HG02642 (cell line): ENCODE measurements at regions not wholly inside any gene's neighbourhood (a gene's known extent, or its start where the extent isn't known, plus 50 kb on each side); places are given as distances from the start of the nearest gene placed in this dataset.
"Not testable (repeated sequence)": the region's sequence is repeated elsewhere in the genome, so short reads cannot be mapped to it uniquely, and the experiment has no call there.

ENCODE experiments used
- ATAC-seq: cut with Tn5 transposase; IDR thresholded peaks from one replicate; pipeline ENCODE4 v1.9.1; 2021; ENCODE audit warnings: mild to moderate bottlenecking; ENCODE audit not compliant: unreplicated experiment, poor library complexity

DNA sequence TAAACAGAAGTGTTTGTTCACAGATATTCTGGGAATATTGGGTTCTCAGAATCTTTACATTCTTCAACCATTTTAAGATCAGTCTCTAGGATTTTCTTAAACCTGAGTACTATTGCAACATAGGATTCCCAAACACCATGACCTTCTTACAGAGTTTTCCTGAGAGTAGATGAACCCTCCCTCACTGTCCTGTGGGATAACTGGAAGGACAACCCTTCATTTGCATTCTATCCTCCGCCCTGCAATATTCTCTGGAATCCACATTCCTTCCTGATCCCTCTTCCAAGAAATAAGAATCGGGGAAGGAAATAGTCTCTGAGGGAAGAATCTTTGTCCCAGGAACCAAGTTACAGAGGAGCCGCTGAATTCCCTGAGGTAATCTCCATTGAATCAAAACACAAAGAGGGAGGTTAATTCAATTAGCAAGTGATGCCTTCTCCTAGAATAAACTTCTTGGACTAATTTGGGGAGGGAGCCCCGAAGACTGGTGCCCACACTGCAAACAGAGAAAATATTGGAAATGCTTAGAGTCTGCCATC, 99.8 kb upstream of the MBIP start:
- ATAC-seq: no peak

DNA sequence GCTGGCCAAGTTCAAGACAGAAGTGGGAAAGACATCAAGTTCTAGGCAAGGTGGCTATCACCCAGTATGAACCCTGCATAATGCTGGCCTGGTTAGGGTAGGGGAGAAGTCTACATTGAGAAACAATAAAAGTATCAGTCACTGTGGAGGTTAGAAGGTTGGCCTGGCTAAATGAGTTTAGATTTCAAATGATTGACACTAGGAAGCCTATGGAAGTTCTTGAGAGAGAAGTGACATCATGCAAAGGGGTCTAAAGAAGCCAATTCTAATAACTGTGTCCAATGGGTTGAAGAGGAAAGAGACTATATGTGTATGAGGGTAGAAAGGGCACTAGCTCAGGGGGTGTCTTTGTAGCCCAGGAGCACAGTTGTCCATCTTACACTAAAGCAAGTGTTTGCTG, 98.5 kb upstream of the MBIP start:
- no peak for ATAC-seq

DNA sequence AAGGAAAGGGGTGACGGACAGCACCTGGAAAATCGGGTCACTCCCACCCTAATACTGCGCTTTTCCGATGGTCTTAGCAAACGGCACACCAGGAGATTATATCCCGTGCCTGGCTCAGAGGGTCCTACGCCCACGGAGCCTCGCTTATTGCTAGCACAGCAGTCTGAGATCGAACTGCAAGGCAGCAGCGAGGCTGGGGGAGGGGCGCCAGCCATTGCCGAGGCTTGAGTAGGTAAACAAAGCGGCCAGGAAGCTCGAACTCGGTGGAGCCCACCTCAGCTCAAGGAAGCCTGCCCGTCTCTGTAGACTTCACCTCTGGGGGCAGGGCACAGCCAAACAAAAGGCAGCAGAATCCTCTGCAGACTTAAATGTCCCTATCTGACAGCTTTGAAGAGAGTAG, 91.5 kb upstream of the MBIP start:
- not testable (repeated sequence) for ATAC-seq

DNA sequence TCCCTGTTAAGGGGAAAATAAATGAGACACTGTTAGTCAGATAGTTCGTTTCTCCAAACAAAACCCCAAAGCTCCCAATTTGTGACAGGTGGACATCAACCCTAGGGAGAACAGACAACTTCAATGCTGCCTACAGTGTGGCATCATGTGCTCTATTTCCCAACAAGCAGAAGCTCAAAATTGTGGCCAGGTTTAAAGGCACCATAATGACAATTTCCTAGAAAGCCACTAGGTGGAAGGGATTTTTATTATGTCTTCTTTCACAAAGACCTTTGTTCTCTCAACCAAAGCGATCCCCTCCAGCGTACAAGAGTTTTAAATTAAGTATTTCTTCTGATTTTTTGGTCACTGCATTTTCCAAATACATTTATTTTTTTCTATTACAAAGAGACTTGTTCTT, 88.0 kb upstream of the MBIP start:
- no peak for ATAC-seq

DNA sequence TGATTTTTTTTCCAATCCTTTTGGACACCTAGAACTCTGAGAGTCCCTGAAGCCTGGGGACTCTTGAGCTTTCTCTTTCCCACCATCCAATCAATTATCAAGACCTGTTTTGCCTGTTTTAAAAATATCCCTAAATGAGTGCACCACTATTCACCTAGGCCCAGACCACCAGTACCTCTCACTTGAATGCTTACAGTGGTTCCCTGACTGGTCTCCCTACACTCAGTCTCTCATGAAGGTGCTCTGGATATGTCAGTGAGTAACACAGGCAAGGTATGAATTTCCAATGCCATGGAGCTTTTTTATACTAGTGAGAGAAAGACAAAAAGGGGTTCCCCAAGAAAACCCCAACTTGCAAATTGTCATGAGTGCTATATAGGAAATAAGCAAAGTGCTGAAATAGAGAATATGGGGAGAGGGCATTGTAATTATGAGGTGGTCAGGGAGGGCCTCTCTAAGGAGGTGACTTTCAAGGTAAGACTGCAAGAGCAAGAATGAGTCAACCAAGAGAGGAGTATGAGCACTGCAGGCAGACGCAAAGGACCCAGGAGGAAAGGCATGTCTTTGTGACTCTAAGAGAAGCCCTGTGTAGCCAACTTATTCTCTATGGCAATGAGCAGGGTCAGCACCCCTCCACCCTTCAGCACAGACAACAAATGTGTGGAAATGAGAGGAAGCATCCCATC, 85.3 kb upstream of the MBIP start:
- no peak for ATAC-seq

DNA sequence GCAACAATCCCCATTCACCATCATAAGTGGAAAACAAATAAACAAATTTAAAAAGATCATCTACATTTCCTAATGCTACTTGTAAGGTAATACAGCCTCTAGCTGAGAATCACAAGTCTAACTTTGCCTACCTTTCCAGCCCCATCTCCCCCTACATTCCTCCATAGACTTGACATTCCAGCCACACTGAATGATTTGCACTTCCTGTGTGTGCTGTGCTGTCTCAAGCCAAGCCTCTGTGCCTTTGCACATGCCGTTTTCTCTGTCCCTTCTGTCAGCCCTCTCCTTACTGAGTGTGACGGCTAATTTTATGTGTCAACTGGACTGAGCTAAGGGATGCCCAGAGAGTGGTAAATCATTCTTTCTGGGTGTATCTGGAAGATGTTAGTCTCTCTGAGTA, 82.4 kb upstream of the MBIP start:
- no peak for ATAC-seq

DNA sequence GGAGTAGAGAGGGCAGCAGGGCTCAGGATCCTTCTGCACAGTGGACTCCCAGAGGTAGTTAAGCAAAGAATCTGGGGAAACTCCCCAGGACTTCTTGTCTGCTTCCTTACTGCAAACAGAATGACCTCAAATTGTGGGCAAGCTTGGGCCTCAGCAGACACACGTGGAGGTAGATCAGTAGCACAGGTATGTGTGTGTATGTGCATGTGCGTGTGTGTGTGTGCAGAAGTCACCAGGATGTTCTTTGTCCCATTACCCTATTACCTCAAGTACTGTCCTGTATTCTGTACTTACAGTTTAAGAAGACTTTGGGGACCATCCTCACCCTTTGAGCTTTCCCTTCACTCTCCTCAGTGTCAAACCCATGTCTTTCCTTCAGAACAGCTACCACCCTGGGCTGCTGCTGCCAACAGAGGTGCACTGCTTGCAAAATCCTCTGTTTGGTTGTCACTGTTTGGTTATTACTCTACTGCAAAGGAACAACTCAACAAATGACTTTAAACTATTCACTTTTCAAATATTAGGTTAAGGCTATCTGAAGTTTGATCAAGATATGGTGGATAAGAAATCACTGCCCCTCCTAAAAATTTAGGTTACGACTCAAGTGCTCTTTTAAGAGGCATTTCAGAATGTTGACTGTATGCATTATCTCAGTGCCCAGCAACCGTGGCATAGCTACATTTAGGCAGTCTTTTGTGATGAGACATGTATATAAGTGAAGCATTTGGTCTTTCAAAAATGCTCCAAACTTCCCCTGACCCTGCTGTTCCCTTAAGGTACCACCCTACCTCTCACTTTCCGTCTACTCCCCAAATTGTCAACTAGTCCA, 78.2 kb upstream of the MBIP start:
- no peak for ATAC-seq

DNA sequence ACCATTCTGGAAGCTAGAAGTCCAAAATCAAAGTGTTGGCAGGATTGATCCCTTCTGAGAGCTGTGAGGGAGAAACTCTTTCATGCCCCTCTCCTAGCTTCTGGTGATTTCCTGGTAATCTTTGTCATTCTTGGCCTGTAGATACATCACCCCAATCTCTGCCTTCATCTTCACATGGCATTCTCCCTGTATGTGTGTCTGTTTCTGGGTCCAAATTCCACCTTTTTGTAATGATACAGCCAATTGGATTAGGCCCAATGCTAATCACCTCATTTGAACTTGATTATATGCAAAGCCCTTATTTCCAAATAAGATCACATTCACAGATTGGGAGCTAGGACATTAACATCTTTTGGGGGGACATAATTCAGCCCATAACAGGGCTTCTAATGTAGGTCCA, 76.9 kb upstream of the MBIP start:
- ATAC-seq: no peak

DNA sequence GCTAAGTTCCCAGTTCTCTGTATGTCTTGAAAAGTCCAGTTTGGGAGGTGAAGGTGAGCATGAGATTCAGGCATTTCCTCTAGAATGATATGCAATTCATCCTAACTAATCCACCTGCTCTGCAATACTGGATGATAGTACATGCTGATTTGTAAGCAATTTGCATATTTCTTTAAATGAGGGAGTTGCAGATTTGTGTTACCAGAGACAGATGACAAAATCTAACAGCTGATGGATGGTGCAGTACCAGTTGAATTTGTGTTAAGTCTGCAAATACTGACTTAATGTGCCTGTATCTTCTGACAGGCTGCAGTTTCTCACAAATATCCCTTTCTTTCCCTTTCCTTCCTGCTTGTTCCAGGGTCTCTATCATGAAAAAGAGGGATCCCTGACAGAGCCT, 76.4 kb upstream of the MBIP start:
- no peak for ATAC-seq

DNA sequence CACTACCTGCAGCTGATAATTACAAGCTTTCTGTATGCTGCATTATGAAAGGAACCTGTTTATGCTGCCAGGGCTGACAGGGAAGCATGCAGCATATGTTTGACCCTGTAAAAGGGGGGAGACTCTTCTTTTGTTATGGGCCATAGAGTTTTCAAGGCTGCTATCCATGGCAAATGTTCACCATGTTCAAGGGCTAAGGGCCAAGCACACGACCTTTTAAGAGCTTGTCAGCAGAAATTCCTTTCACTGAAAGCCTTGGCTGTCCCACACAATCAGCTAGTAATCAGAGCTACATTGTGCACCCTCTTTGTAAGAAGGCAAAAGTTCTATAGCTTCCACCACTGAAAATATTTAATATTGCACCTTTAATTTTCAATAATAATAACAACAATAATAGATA, 74.2 kb upstream of the MBIP start:
- ATAC-seq: no peak

DNA sequence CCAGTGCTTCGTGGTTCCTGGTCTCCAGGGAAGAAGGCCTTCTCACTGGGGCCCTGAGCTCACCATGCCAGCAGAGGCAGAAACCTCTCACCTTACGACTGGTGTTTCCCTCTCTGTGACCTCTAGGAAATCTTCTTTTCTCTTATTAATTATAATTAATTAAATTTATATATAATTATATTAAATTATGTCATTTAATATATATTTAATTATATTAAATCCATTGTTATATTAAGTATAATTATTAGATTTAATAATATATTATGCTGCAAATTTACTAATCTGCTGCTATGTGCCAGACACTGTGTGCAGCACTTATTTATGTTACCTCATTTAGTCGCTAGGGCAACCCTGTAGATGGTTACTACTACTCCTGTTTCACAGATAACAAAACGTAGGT, 70.3 kb upstream of the MBIP start:
- no peak for ATAC-seq

DNA sequence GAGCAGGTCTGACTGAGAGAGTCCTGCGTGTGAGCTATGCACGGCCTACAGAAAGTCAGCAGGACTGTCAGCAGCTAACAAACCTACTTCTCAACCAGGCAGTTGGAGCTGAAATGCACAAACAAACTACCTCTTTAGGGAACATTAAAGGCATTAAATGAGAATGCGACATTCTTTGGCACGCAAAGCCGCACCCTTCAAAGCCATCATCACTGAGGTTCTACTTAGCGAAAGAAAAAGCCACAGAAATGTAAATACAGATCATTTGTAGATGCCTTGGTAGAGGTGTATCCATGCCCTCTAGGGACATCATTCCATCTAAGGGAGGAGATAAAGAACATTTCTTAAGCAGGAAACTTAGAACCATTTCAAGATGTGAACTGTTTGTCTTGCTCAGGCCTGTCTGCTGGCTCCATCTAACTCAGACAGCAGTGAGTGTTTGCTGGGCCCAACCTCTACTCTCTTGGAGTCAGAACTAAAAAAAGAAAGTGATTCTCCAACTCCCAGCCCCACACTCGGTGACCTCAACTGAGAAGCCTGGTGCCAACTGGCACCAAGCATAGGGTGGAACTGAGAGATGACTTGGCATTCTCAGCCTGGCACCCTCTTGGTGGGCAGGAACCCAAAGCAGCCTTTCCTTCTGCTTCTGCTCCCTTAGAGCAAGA, 63.5 kb upstream of the MBIP start:
- no peak for ATAC-seq

DNA sequence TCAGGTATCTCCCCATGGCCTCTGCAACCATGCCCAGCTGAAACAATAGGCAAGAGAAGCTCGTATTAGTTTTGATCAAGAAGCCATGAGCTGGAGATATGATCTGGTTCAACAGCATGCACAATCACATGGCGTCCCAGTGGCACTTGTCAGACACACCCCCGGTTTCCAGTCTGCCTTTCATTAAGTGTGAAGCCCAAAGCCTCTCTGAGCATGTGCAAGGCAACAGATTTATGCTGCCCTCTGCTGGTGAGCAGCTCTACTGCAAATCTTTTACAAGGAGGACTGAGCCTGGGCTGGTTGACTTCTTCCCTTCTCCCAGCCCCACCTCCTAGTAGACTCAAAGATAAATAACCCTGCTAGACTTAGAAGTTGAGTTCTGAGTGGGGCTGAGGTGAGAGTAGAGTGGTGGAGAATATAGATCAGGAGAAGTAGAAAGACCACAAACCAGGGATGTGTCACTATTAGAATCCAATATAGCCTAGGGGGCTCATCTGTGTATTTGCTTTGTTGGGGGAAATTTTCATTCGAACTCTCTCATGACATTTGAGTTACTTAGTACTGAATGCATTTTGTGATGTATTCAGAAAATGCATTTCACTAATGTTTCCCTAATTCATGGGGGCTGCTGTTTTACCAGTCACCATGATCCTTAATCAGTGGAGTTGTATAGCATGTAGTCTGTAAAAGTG, 53.7 kb upstream of the MBIP start:
- peak; percentile 95 for ATAC-seq
